AG10803 (cell line): ENCODE measurements at regions not wholly inside any gene's neighbourhood (a gene's known extent, or its start where the extent isn't known, plus 50 kb on each side); places are given as distances from the start of the nearest gene placed in this dataset.

Experiments used
- DNase-seq: peaks from one replicate; pipeline ENCODE4 v3.0.0; 2010; ENCODE audit warnings: low read depth
- H3K4me3 ChIP-seq: 2 replicates; pipeline ENCODE4 v1.5.1; 2011; ENCODE audit warnings: mild to moderate bottlenecking, low read length, control low read depth
- CTCF ChIP-seq: conservative IDR thresholded peaks from 2 replicates; pipeline ENCODE4 v1.5.1; 2011; ENCODE audit warnings: mild to moderate bottlenecking, low read length, control low read depth, inconsistent platforms

DNA sequence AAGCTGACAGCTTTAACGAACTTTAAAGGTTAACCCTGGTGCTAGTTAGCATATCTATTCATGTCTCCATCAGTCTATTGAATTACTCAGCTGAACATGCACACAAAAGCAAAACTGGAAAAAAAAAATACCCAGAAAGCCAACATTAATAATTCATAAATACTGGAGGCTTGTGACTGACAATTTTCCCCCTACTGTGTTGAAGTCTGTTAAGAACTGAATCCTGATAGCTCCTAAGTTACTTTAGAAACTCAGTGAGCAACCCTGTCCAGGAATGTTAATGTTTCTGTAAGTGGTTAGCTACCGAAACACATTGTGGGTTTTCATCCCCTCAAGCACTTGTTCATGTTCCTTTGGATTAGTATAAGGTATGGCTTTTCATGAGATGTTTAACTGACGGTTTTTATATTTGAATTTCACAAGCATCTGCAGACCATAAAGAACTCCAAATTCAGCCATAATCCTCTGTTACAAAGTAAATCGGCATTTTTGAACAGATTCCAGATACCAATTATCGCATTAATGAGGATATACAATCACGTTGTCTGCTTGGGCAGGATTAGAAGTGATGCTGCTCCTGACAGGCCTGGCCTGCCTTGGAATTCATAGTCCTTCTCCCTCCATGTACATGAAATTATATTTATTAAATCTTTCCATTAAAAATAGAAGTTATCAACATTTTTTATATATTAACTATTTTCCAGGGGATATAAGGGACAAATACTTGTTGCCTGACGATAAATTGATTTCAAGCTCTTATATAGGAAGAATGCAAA, 331.2 kb downstream of the TLE4 start:
- no peak for DNase-seq
- H3K4me3 ChIP-seq: no peak overlapping the region
- no peak for TF ChIP-seq CTCF

DNA sequence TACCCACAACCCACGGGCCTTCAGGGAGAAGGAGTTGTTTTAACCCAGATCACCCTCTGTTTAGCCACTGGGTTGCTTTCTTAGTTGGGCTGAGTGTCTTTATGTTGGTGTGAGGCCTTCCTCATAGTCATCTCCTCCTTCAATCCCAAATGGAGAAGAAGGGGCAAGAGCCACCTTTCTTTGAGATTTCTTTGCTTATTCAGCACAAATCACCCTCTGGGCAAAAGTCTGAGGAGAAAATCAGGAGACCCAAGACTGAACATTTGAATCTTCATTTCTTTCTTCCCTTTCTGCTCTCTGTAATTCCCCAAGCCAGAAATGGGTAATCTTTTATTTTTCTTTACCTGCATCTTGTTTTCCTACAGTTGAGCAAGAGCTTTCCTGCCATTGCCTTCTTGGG, 329.0 kb downstream of the TLE4 start:
- H3K4me3 ChIP-seq: no peak overlapping the region
- DNase-seq: no peak
- no peak for TF ChIP-seq CTCF

DNA sequence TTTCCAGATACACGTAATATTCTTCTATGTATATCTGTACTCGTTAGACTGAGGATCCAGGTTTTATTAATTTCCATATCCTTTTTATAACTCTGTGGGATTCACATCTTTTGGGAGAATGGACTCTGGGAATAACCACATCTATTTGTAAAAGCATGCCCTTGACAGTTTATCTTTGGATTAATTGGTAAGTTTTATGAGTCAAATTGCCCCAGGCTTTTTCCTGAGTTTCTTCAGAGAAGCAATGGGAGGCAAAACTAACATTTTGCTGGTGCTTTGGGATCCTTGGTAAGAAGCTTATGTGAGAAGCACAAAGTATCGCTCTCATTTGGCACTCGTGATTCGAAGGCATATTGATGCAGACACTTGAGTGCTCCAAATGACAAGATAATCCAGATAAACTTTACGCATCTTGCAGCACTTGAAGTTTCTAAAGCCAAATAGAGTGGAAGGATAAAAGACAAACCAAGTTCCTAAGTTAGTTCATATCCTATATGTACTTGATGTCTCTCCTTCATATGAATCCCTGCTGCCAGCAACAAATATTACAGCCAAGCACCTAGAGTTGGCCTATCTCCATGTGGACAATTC, 324.7 kb downstream of the TLE4 start:
- DNase-seq: no peak

GRCh38 chr9:79895232-79895631, 323.5 kb downstream of the TLE4 start:
- no peak for DNase-seq
- no peak for TF ChIP-seq CTCF
- H3K4me3 ChIP-seq: no peak overlapping the region

More for the DNA sequence above, 324.7 kb downstream of the TLE4 start:
- TF ChIP-seq CTCF: no peak
- no peak overlapping the region for H3K4me3 ChIP-seq

DNA sequence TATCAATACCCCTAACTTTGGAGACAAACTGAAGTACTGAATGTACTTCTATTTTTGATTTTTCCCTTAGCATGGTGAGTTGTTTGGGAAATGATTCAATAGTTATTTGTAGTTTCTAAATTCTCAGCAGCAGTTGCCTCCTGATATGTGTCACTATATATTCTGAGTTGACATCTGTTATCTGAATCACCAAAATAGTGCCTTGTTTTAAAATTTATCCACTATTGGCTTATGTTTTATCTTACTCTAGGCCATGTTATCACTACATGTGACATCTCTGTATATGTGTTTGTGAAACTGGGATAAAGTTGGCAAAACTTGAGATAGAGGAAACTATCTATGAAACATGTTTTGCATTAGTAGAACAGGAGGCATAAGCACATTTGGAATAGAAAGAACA, 317.6 kb downstream of the TLE4 start:
- no peak overlapping the region for H3K4me3 ChIP-seq
- DNase-seq: no peak
- no peak for TF ChIP-seq CTCF

DNA sequence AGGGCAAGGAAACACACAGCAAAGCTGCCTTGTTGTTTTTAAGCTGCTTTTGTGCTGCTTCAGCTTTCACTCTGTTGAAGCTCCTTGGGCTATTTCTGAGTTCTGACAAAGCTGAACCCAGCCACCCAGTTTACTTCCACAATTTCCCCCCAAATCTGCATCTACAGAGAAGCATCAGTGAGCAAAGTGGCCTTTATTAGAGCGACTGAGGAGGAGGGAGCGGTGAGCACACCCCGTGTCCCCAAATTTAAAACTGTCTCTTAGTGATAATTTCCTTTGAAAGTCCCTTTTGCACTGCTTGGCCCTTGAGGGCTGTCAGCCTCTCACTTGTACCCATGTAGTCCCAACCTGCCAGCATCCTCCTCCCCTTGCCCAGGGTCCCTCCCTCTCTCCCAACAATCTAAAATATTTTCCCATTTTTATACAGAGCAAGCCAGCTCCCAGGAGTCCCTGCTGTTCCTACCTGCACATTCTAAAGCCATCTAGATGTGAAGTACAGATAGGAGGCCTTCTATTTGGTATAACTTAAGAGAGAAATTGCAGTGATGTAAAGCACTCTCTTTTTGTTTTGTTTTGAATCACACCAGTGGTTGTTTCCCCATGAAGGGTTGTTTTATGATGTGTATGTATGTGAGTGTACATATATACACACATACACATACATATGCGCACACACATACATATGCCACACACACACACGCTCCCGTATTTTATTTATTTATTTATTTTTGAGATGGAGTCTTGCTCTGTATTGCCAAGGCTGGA, 313.5 kb downstream of the TLE4 start:
- no peak for TF ChIP-seq CTCF
- DNase-seq: no peak
- H3K4me3 ChIP-seq: no peak overlapping the region
